Epithelial cell of esophagus (primary cell): ENCODE measurements at regions not wholly inside any gene's neighbourhood (a gene's known extent, or its start where the extent isn't known, plus 50 kb on each side); places are given as distances from the start of the nearest gene placed in this dataset.
A peak's percentile ranks its signal among the peaks of the same experiment; 100 is the strongest.

ENCODE experiments used
- DNase-seq: peaks from one replicate; pipeline ENCODE4 v3.0.0; 2010; ENCODE audit warnings: low read depth
- H3K4me3 ChIP-seq: 2 replicates; pipeline ENCODE4 v1.5.1; 2011; ENCODE audit warnings: mild to moderate bottlenecking, low read length, control low read depth
- TF ChIP-seq, protein P1 (sequence below): IDR thresholded peaks from 2 replicates; pipeline ENCODE4 v1.5.1; 2011; ENCODE audit warnings: low read depth, mild to moderate bottlenecking, low read length, control low read depth, inconsistent platforms; ENCODE audit not compliant: insufficient read depth; ENCODE audit errors: missing control alignments

- no peak overlapping the region for H3K4me3 ChIP-seq
- TF ChIP-seq, protein P1, sequence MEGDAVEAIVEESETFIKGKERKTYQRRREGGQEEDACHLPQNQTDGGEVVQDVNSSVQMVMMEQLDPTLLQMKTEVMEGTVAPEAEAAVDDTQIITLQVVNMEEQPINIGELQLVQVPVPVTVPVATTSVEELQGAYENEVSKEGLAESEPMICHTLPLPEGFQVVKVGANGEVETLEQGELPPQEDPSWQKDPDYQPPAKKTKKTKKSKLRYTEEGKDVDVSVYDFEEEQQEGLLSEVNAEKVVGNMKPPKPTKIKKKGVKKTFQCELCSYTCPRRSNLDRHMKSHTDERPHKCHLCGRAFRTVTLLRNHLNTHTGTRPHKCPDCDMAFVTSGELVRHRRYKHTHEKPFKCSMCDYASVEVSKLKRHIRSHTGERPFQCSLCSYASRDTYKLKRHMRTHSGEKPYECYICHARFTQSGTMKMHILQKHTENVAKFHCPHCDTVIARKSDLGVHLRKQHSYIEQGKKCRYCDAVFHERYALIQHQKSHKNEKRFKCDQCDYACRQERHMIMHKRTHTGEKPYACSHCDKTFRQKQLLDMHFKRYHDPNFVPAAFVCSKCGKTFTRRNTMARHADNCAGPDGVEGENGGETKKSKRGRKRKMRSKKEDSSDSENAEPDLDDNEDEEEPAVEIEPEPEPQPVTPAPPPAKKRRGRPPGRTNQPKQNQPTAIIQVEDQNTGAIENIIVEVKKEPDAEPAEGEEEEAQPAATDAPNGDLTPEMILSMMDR = no peak
- no peak for DNase-seq
Observed at GRCh38 chr2:147714582-147714981, 130.2 kb upstream of the ACVR2A start.

DNA sequence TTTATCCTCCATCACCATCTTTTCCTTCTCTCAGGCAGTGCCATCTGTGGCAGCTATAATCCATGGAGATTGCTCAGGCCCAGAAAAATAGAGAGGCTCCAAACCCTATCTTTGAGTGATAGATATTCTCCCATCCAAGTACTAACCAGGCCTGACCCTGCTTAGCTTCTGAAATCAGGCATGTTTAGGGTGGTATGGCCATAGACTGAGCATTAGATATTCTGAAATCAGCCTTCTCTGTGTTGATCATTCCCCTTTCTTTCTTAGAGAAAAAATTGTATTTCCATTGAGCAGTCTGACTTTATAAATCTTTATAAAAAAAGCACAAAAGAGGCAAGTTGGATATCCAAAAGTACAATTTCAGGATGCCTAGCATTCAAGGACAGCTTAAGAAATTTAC, 131.5 kb upstream of the ACVR2A start:
- TF ChIP-seq, protein P1 = no peak
- no peak for DNase-seq
- H3K4me3 ChIP-seq = no peak overlapping the region

DNA sequence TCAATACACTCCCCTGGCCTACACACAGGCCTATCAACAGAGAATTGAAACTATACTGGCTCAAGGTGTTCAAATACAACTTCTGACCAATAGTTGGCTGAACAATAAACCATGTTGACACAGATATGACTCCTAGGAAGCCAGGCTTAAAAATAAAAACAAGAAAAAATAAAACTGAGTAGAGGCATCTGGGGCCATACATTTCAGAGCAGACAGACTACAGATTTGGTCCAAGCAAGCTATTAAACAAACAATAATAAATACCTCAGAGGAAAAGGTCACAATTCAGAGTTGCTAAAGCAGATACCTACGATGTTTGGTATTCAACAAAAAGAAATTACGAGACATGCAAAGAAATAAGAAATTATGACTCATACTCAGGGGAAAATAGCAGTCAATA, 132.8 kb upstream of the ACVR2A start:
- TF ChIP-seq, protein P1 = no peak
- no peak for DNase-seq
- no peak overlapping the region for H3K4me3 ChIP-seq

DNA sequence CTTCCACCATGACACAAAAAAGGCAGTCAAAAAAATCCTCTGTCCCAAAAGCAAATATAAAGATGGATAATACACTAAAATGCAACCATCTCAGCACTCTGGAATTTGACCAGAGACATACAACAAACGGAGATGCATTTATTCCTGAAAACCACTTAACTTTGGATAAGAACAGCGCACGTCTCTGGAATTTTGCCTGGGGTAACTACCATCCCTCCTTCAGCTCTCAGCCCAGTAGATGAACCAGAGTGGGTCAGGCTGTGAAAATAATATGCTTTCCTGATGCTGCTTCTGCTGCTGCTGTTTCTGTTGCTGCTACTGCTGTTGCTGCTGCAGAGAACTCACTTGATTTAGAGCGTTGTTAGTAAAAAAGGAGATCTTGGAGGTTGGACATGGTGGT, 133.8 kb upstream of the ACVR2A start:
- TF ChIP-seq, protein P1 = no peak
- DNase-seq = peak; percentile 67
- no peak overlapping the region for H3K4me3 ChIP-seq

DNA sequence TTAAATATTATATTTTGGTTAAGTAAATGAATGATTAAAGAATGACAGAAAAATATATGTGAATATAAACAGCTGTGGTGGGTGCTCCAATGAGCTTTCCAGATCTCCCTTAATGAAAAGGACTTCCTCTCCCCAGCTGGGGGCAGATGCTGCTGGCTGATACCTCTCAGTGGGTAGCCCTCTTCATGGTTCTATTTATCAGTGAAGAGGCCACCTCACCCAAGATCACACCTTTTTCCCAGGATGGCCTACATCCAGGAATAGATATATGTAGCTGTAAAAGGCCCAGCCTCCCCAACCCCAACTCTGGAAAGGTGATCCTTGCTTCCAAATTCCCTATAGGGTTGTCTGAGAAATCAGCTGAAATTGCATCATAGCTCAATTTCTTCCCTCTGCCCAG, 135.2 kb upstream of the ACVR2A start:
- H3K4me3 ChIP-seq = no peak overlapping the region
- DNase-seq = no peak
- TF ChIP-seq, protein P1 = no peak

DNA sequence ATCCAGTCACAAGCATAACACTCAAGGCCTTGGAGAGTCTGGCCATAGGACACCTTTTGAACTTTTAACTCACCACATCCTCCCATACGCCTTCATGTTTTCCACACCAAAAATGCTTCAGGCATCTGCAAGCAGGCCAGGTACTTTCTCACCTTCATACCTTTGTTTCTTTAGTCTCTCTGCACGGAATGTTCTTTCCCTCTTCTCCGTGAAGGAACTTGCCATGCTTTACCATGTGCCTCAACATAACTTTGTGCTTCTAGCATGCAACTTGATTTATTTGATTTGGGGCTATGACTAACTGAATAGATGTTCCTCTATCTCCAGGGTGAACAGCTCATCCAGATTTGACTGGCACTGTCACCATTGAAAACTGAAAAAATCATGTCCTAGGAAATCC, 141.7 kb upstream of the ACVR2A start:
- peak; percentile 32 for DNase-seq
- TF ChIP-seq, protein P1 = no peak
- H3K4me3 ChIP-seq = no peak overlapping the region

GRCh38 chr2:147698166-147698565, 146.7 kb upstream of the ACVR2A start:
- H3K4me3 ChIP-seq = no peak overlapping the region
- TF ChIP-seq, protein P1 = no peak
- no peak for DNase-seq
